HepG2 (cell line): ENCODE measurements at regions not wholly inside any gene's neighbourhood (a gene's known extent, or its start where the extent isn't known, plus 50 kb on each side); places are given as distances from the start of the nearest gene placed in this dataset.
"Not testable (repeated sequence)": the region's sequence is repeated elsewhere in the genome, so short reads cannot be mapped to it uniquely, and the experiment has no call there.

Experiments used
- ATAC-seq: fragments of 200-7000 bp; cut with Tn5 transposase; 3 replicates; pipeline ENCODE4 v1.9.1; 2020; ENCODE audit warnings: mild to moderate bottlenecking, moderate library complexity
- BruUV-seq: library from RNA; stranded (reverse); fragments of 400-500 nt; replicated peaks from 2 replicates; lab custom pipeline; 2021; lab: Mats Ljungman, UMichigan
- CTCF ChIA-PET: fragments of 300-600 bp; formaldehyde crosslinking; extraction: SDS; loops from one replicate; lab custom pipeline; 2021; ENCODE audit warnings: low total read pairs, inconsistent platforms, low intra/inter-chr PET ratio; lab: Yijun Ruan, JAX
- POLR2A ChIA-PET: fragments of 350-600 bp; sonication (Branson Sonifier 250); formaldehyde crosslinking; loops from one replicate; lab custom pipeline; 2020; ENCODE audit warnings: antibody characterized with exemption, inconsistent platforms; lab: Yijun Ruan, JAX
- DNase-seq: peaks from one replicate; pipeline ENCODE4 v3.0.0-alpha.2; 2015; ENCODE audit warnings: low spot score
- FAIRE-seq: peaks from 3 replicates; lab custom pipeline; 2011; peaks lifted over from hg19 to GRCh38; lab: Jason Lieb, UNC
- H2AFZ ChIP-seq: one replicate; pipeline ENCODE4 v1.6.1; 2011; ENCODE audit warnings: low read length, inconsistent platforms
- H3K27ac ChIP-seq: fragments of 300-600 bp; 3 replicates; pipeline ENCODE4 v1.8.0; 2011; ENCODE audit warnings: mixed run types, mild to moderate bottlenecking, mixed read lengths, low read length, inconsistent platforms; ENCODE audit not compliant: insufficient read depth; ENCODE audit errors: extremely low read length
- H3K27me3 ChIP-seq, 2 experiments: fragments of 200-600 bp in 1 of 2; 2 replicates in 1 of 2; 3 replicates in 1 of 2; pipeline versions ENCODE4 v1.6.0 to v1.8.0; 2011; ENCODE audit warnings: low read length in 2 of 2, mild to moderate bottlenecking in 2 of 2, moderate library complexity in 2 of 2, inconsistent platforms in 1 of 2; ENCODE audit not compliant: insufficient read depth in 2 of 2, control insufficient read depth in 1 of 2
- H3K36me3 ChIP-seq, 2 experiments: fragments of 200-600 bp in 1 of 2; replicated peaks in 1 of 2; 2 replicates in 1 of 2; 3 replicates in 1 of 2; pipeline versions ENCODE4 v1.5.1 to v1.8.0; 2011; ENCODE audit warnings: low read length in 2 of 2, inconsistent platforms in 1 of 2; ENCODE audit not compliant: insufficient read depth in 2 of 2, control insufficient read depth in 1 of 2
- H3K4me1 ChIP-seq: 2 replicates; pipeline ENCODE4 v1.5.1; 2012; ENCODE audit warnings: low read length, inconsistent platforms; ENCODE audit not compliant: insufficient read depth
- H3K4me2 ChIP-seq: 2 replicates; pipeline ENCODE4 v1.6.0; 2011; ENCODE audit warnings: low read depth, low read length, inconsistent platforms
- H3K4me3 ChIP-seq, 3 experiments: fragments of 200-600 bp in 1 of 3; sonication (generic), shearing (Covaris generic) in 1 of 3; replicated peaks in 1 of 3; 2 replicates each; pipeline ENCODE4 v1.5.1; 2011 to 2016; ENCODE audit warnings: low read length in 3 of 3, inconsistent platforms in 2 of 3, low read depth in 2 of 3, mild to moderate bottlenecking in 2 of 3, control low read depth in 1 of 3, mixed read lengths in 1 of 3; ENCODE audit not compliant: insufficient read depth in 1 of 3
- H3K79me2 ChIP-seq: one replicate; pipeline ENCODE4 v1.6.1; 2011; ENCODE audit warnings: low read length, inconsistent platforms; ENCODE audit not compliant: insufficient read depth
- H3K9ac ChIP-seq: 2 replicates; pipeline ENCODE4 v1.6.0; 2011; ENCODE audit warnings: mild to moderate bottlenecking, low read depth, low read length, inconsistent platforms; ENCODE audit not compliant: insufficient read depth
- H3K9me3 ChIP-seq: 2 replicates; pipeline ENCODE4 v1.5.1; 2012; ENCODE audit warnings: mild to moderate bottlenecking, low read length
- H4K20me1 ChIP-seq: 2 replicates; pipeline ENCODE4 v1.6.0; 2011; ENCODE audit warnings: inconsistent platforms, mild to moderate bottlenecking, low read length, moderate library complexity; ENCODE audit not compliant: insufficient read depth
- CREB1 ChIP-seq, 2 experiments: fragments of 450-650 bp in 1 of 2; IDR thresholded peaks; 2 replicates each; pipeline ENCODE4 v1.6.1; 2016 to 2017; ENCODE audit warnings: control low read depth in 1 of 2, mild to moderate bottlenecking in 1 of 2, missing compliant biosample characterization in 1 of 2, missing genetic modification characterization in 1 of 2
- KDM1A ChIP-seq: IDR thresholded peaks from 2 replicates; pipeline ENCODE4 v1.6.1; 2016; ENCODE audit warnings: missing compliant biosample characterization
- TOPORS ChIP-seq: sonication (generic); formaldehyde crosslinking; IDR thresholded peaks from 2 replicates; pipeline ENCODE4 v1.8.0; 2023; ENCODE audit warnings: mild to moderate bottlenecking, missing genetic modification reagents
- WGBS: methylation state at CpG from one replicate; pipeline ENCODE4 v1.1.6; 2017; ENCODE audit warnings: low lambda C conversion rate; 5-methylcytosine and 5-hydroxymethylcytosine counted together
- in situ Hi-C: cut with HindIII; loops from 2 replicates; pipeline ENCODE4 v1.10.0; 2017; ENCODE audit warnings: low pct_unique_long_range_greater_than_20kb; ENCODE audit not compliant: extremely low pct_ligation_motif_present
- intact Hi-C: fragments of 100-400 bp; cut with micrococcal nuclease; formaldehyde crosslinking; loops from one replicate; pipeline ENCODE4 v1.10.0; 2022; ENCODE audit not compliant: unreplicated experiment

GRCh38 chr4:147112196-147112595, 166.5 kb upstream of the TTC29 start:
- ATAC-seq, intact Hi-C loops, H3K4me2 ChIP-seq, H3K79me2 ChIP-seq, POLR2A ChIA-PET, H4K20me1 ChIP-seq, H3K9me3 ChIP-seq, H3K27me3 ChIP-seq, H3K27ac ChIP-seq, in situ Hi-C loops, H3K4me3 ChIP-seq, CTCF ChIA-PET, H3K9ac ChIP-seq, DNase-seq, H2AFZ ChIP-seq, H3K36me3 ChIP-seq, FAIRE-seq, BruUV-seq, H3K4me1 ChIP-seq: not testable (repeated sequence)
- 6% methylated on average over 3 of the region's 6 CpGs for WGBS

DNA sequence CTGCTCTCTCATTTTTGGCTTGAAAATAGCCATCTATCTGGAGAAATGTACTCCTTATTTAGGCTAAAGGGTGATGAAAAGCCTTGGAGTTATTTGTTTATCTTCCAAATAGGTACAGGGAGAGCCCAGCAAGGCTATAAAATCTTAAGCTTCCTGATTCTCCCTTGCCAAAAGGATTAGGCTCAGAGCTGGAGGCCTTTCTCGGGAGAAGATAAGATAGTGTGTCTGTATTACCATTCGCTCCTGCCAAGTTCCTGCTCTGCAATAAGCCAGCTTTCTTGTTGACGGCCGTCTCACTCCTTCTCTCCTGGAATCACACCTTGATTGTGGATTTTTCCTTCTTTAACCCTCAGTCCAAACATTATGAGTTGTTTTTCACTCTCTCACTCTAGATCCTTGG, 171.8 kb upstream of the TTC29 start:
- ATAC-seq (no peak), FAIRE-seq (no peak), DNase-seq (no peak)
- no peak overlapping the region for H3K27ac ChIP-seq
- no TSS peak for BruUV-seq
- H3K4me2 ChIP-seq: no peak overlapping the region
- intact Hi-C loops (no loop called here), in situ Hi-C loops (no loop called here)
- WGBS: 0% methylated on average over 4 of the region's 4 CpGs
- no peaks in the 10 kb centered on the region for H3K4me1 ChIP-seq
- no peak overlapping the region for H3K9ac ChIP-seq
- H3K4me3 ChIP-seq: no peak overlapping the region
- H3K36me3 ChIP-seq: no peaks in the 10 kb centered on the region
- H4K20me1 ChIP-seq: no peaks in the 10 kb centered on the region
- ChIA-PET POLR2A (no interaction called here), CTCF (no interaction called here)
- no peak overlapping the region for H2AFZ ChIP-seq
- H3K9me3 ChIP-seq: no peaks in the 10 kb centered on the region
- no peaks in the 10 kb centered on the region for H3K27me3 ChIP-seq
- no peaks in the 10 kb centered on the region for H3K79me2 ChIP-seq
- TF ChIP-seq KDM1A (no peak), TOPORS (no peak), CREB1 (IDR thresholded peaks at IDR 0.05) (no peak), CREB1 (CRISPR knock-in tag; IDR thresholded peaks at IDR 0.05) (no peak)
